Neuron (in vitro differentiated cells): ENCODE measurements at regions not wholly inside any gene's neighbourhood (a gene's known extent, or its start where the extent isn't known, plus 50 kb on each side); places are given as distances from the start of the nearest gene placed in this dataset.
"Not testable (repeated sequence)": the region's sequence is repeated elsewhere in the genome, so short reads cannot be mapped to it uniquely, and the experiment has no call there.

Experiments
- H2AFZ ChIP-seq: one replicate; pipeline ENCODE4 v1.6.1; 2013; ENCODE audit warnings: low read depth, mild to moderate bottlenecking, inconsistent platforms, low read length, moderate library complexity
- H3K27me3 ChIP-seq: one replicate; pipeline ENCODE4 v1.6.1; 2013; ENCODE audit warnings: low read length; ENCODE audit not compliant: insufficient read depth
- H3K36me3 ChIP-seq: one replicate; pipeline ENCODE4 v1.6.1; 2013; ENCODE audit warnings: low read length; ENCODE audit not compliant: insufficient read depth
- H3K4me1 ChIP-seq: one replicate; pipeline ENCODE4 v1.6.1; 2013; ENCODE audit warnings: low read length; ENCODE audit not compliant: insufficient read depth
- H3K4me3 ChIP-seq: 2 replicates; pipeline ENCODE4 v1.5.1; 2013; ENCODE audit warnings: mild to moderate bottlenecking, low read length, moderate library complexity
- H3K9me3 ChIP-seq: one replicate; pipeline ENCODE4 v1.6.1; 2013; ENCODE audit warnings: low read length

DNA sequence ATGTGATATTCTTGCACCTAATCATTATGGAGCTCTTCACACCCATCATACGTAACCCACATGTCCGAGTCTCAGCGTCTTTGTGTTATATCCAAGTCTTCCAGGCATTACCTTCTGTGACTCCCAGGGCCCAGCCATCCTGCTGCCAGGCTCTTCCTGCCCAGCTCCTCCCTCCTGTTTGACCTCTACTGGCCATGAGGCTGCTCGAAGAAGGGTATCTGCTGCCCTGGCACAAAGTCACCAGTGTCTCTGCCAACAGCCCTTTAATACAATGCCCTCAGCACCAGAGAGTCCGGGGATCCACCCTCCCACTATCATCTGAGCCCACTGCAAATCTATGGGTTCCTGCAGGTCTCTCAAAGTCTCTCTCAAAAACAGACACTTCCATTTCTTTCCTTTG is 65.3 kb upstream of the WAC start:
- no peaks in the 10 kb centered on the region for H3K9me3 ChIP-seq
- no peak overlapping the region for H3K4me3 ChIP-seq
- no peaks in the 10 kb centered on the region for H3K27me3 ChIP-seq
- no peaks in the 10 kb centered on the region for H3K4me1 ChIP-seq
- H3K36me3 ChIP-seq, result no peaks in the 10 kb centered on the region
- no peak overlapping the region for H2AFZ ChIP-seq

DNA sequence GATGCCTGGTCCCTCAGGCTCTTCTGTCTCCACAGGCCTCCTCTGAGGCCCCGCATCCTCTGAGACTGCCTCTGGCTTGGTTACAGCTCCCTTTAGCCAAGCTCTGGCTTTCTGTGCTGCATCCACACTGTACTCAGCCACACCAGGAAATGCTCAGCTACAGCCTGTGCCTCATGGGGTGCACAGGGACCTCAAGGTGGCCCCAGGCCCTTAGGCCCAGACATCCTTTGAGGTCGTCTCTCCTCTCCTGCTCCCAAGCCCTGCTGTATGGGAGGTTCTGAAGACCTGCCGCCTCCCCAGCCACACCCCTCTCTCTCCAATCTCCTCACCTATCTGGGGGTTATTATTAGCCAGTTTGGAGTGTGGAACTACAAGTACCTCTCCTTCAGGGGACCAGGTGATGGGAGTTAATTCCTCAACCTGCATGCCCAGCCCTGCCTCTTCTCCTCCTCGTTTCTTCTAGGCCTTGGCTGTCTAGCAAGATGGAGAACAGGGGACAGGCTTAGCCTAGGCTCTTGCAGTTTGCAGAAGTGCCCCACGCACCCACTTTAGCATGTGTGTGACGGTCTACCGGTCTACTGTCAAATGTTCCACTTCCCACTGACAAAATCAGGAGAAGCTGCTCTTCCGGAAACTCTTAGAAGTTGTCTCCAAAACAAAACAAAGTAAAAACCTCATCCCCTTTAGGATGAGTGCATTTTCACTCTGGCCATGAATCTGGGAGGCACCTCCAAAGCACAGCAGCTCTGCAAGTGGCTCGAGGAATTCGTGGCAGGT is 64.0 kb upstream of the WAC start:
- Histone ChIP-seq H3K36me3 (no peaks in the 10 kb centered on the region), H3K27me3 (no peaks in the 10 kb centered on the region)

DNA sequence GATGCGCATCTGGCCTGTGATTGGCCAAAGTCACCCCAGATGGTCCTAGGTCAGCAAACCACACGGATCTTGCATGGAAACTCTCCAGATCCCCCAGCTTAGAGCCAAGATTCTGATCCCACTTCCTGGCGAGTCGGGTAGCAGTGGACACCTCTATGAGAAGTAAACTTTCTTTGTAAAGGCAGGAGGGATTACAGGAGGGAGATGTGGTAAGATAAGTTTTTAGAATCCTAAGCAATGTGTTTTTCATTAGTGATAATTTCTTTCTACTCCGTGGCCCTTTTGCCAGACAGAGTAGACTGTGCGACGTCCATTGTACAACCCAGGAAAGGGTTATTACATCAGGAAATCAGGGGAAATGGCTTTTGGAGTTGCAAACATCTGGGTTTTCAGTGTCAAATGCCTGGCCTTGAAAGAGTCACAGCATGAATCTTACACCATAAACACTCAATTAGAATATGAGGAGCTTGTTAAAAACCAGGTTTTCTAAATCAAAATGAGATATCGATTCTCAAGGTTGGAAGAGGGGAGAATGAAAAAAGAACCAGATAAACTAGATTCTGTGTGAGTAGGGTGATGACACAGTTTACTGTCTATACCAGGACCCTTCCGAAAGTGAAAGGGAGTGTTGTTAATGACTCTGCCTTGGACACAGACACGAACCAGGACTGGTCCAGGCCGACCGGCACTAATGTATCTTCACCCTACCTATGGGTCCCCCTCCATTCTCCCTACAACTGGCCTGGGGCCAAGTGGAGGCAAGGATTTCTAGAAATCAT is 61.9 kb upstream of the WAC start:
- Histone ChIP-seq H3K9me3 (no peaks in the 10 kb centered on the region), H3K36me3 (no peaks in the 10 kb centered on the region), H3K4me1 (no peaks in the 10 kb centered on the region), H2AFZ (no peak overlapping the region), H3K27me3 (no peaks in the 10 kb centered on the region), H3K4me3 (no peak overlapping the region)

More for the DNA sequence above, 64.0 kb upstream of the WAC start:
- no peaks in the 10 kb centered on the region for H3K4me1 ChIP-seq
- no peak overlapping the region for H3K4me3 ChIP-seq
- H2AFZ ChIP-seq, result no peak overlapping the region
- H3K9me3 ChIP-seq, result no peaks in the 10 kb centered on the region

DNA sequence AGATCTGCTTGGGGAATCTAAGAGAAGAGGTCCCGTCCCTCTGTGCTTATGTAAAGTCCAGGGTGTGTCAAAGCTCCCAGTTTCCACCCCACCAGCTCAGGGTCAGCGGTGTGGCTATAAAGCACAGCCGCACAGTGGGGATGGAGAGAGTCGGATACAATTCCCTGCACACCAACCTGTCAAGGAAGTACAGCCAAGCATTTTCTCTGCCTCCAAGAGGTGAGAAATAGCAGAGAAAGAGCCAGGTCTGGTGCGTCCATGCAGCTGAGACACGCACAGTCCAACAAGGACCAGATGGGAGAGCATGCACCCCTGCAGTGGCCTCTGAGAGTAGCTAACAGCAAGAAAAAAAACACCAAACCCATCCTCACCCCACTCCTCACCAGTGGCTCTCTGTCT is 61.3 kb upstream of the WAC start:
- H3K9me3 ChIP-seq, result no peaks in the 10 kb centered on the region
- H2AFZ ChIP-seq, result no peak overlapping the region
- no peak overlapping the region for H3K4me3 ChIP-seq
- H3K27me3 ChIP-seq, result no peaks in the 10 kb centered on the region
- H3K36me3 ChIP-seq, result no peaks in the 10 kb centered on the region
- H3K4me1 ChIP-seq, result no peaks in the 10 kb centered on the region

DNA sequence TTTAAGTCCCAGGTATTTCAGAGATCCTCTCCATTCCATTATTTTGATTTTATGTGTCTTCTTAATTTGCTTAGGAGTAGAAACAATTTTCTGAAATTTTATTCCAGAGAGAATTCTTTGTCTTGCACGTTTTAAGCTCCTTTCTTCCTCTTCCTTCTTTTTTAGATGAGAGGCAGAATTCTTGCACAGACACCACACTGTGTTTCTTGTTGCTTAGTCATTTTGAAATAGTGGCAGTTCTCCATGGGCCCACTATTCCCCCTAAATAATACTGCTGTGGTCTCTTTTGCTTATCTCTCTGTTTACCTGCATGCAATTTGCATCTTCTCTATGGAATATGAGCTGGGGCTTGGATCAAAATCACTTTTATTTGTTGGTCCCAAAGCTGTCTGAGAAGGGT is 54.3 kb upstream of the WAC start:
- Histone ChIP-seq H3K36me3 (no peaks in the 10 kb centered on the region), H3K9me3 (no peaks in the 10 kb centered on the region), H2AFZ (no peak overlapping the region), H3K27me3 (no peaks in the 10 kb centered on the region), H3K4me1 (no peaks in the 10 kb centered on the region), H3K4me3 (no peak overlapping the region)

DNA sequence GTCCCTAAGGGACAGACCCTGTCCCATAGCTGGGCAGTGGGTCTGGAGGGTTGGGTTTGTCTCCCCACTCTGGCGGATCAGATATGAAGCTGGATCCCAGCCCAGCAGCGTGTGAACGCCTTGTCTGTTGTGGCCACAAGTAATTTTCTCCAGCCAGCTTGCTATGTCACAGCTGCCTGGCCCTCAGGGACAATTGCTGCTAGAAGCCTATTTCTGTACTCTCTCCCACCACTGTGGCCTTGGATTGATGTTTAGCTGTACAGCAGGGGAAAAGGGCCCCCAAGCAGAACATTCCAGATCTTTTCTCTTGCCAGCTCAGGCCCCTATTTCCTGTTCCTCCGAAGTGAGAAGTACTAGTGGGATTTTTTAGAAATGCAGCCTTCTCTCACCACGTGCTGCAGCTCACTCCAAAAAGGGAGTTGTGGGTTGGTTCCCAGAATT is 53.5 kb upstream of the WAC start:
- Histone ChIP-seq H2AFZ (no peak overlapping the region), H3K9me3 (no peaks in the 10 kb centered on the region), H3K36me3 (no peaks in the 10 kb centered on the region), H3K27me3 (no peaks in the 10 kb centered on the region), H3K4me1 (no peaks in the 10 kb centered on the region), H3K4me3 (no peak overlapping the region)

DNA sequence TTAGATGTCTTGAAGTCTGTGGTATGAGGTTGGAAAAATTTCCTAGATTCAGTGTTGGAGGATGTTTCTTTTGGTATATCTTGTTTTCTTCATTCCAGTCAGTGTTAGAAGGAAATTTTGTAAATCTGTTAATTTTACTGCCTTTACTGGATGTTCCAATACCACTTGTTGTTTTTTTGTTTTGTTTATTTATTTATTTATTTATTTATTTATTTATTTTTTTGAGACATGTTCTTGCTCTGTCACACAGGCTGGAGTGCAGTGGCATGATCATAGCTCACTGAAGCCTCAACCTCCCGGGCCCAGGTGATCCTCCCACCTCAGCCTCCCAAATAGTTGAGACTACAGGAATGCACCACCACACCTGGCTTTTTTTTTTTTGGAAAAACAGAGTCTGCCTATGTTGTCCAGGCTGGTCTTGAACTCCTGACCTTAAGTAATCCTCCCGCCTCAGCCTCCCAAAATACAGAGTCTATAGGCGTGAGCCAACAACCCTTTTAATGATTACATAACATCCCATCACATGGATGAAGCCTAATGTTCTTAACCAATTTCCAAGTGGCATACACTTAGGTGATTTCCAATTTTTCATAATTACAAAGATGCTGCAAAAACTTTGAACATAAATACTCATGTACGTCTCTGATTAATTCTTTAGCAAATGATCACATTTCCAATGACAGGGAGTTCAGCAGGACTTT is 52.8 kb upstream of the WAC start:
- Histone ChIP-seq H3K4me1 (no peaks in the 10 kb centered on the region), H3K9me3 (no peaks in the 10 kb centered on the region), H3K4me3 (no peak overlapping the region), H3K27me3 (no peaks in the 10 kb centered on the region), H3K36me3 (no peaks in the 10 kb centered on the region), H2AFZ (no peak overlapping the region)

DNA sequence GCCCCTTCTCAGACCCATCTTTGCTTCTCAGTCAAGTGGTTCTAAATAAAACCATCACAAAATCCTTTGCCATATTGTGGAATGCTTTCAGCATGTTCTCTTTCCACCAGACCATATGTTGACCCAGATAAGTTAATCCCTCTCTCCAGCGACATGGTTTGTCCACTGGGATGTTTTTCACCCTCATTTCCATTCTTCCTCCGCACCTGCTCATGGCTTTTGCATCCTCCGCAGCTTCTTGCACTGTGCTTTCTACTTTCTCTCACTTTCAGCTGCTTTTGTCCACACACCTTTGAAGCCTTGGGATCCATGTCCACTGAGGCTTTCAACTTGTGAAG is 52.3 kb upstream of the WAC start:
- Histone ChIP-seq H3K9me3 (no peaks in the 10 kb centered on the region), H3K27me3 (no peaks in the 10 kb centered on the region), H2AFZ (no peak overlapping the region)

DNA sequence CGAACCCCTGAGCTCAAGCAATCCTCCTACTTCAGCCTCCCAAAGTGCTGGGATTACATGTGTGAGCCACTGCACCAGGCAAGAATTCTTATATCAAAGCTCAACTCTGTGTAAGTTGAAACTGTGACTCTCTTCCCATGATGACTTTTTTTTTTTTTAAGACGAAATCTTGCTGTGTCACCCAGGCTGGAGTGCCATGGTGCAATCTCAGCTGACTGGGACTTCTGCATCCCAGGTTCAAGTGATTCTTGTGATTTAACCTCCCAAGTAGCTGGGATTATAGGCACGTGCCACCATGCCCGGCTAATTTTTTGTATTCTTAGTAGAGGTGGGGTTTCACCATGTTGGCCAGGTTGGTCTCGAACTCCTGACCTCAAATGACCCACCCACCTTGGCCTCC is 51.6 kb upstream of the WAC start:
- H3K27me3 ChIP-seq, H3K4me3 ChIP-seq, H3K4me1 ChIP-seq, H3K36me3 ChIP-seq, H2AFZ ChIP-seq, H3K9me3 ChIP-seq: not testable (repeated sequence)

More for the DNA sequence above, 52.3 kb upstream of the WAC start:
- Histone ChIP-seq H3K36me3 (no peaks in the 10 kb centered on the region), H3K4me3 (no peak overlapping the region), H3K4me1 (no peaks in the 10 kb centered on the region)

DNA sequence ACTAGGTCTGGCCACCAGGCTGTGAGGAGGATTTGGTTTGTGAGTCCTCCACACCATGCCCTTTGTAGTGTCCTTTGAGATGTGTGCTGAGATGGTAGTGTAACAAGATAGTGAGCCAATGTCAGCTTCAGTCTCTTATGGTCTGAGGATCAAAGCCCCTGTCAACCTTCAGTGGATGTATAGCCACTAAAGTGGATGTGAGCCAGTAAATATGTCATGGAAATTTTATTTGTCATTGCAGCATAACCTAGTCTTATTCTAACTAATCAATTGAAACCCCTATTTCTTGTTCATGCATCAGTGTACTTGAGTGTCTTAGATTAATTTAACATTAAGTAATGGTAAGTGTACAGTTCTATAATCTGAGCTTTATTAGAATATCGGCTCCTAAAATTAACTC is 51.0 kb upstream of the WAC start:
- H3K4me3 ChIP-seq, result no peak overlapping the region
- no peaks in the 10 kb centered on the region for H3K9me3 ChIP-seq
- H3K27me3 ChIP-seq, result no peaks in the 10 kb centered on the region
- H3K4me1 ChIP-seq, result no peaks in the 10 kb centered on the region
- no peak overlapping the region for H2AFZ ChIP-seq
- no peaks in the 10 kb centered on the region for H3K36me3 ChIP-seq
